ENCODE measurements at regions not wholly inside any gene's neighbourhood (a gene's known extent, or its start where the extent isn't known, plus 50 kb on each side); places are given as distances from the start of the nearest gene placed in this dataset.

- TF ChIP-seq ZNF384 (IDR thresholded peaks at IDR 0.05) (no peak), CTBP1 (IDR thresholded peaks at IDR 0.05; ENCODE audit: borderline replicate concordance) (no peak), FOXM1 (IDR thresholded peaks at IDR 0.05; ENCODE audit: borderline replicate concordance) (no peak), ARNT (IDR thresholded peaks at IDR 0.05) (no peak), FOXA1 (IDR thresholded peaks at IDR 0.05) (no peak), L3MBTL2 (conservative IDR thresholded peaks at IDR 0.05) (no peak), TARDBP (IDR thresholded peaks at IDR 0.05) (no peak), SP1 (IDR thresholded peaks at IDR 0.05) (no peak), PKNOX1 (IDR thresholded peaks at IDR 0.05) (no peak), NFRKB (IDR thresholded peaks at IDR 0.05) (no peak), SUZ12 (IDR thresholded peaks at IDR 0.05) (no peak), FOXK2 (IDR thresholded peaks at IDR 0.05) (no peak), HDGF (IDR thresholded peaks at IDR 0.05; ENCODE audit: borderline replicate concordance) (no peak), LEF1 (IDR thresholded peaks at IDR 0.05; ENCODE audit: borderline replicate concordance) (no peak)
These were observed 70.8 kb upstream of the IL15 start for GRCh38 chr4:141565379-141566089.

All from HEK293T (cell line).